ENCODE measurements at regions not wholly inside any gene's neighbourhood (a gene's known extent, or its start where the extent isn't known, plus 50 kb on each side); places are given as distances from the start of the nearest gene placed in this dataset.
"Not testable (repeated sequence)": the region's sequence is repeated elsewhere in the genome, so short reads cannot be mapped to it uniquely, and the experiment has no call there.

DNA sequence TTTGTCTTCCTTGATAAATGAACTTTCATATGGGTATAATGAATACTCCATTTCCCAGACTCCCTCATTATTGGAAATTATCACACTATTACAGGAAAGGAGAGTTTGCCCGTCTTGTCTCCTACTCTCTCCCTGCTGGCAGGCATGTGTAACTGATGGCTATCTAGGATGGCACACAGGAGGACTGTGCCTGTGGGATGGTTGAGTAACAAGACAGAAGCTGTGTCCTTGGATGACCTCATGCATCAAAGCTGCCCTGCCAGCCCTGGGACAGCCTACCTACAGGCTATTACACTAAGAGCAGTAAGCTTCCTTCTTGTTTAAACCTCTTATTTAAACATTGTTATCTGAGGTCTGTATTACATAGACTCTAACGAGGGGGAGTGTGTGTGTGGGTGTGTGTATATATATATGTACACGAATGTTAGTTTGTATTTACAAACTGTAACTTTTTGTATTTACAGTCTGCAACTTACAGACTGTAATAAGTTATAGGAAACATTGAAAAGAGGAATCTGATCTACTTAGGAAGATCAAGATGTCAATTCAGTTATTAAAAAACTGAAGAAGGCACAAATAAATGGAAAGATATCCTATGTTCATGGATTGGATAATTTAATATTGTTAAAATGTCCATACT lies 247.6 kb upstream of the ACO1 start:
- ATAC-seq (no peak), DNase-seq (ENCODE audit: missing footprints) (peak; percentile 41)
- intact Hi-C loops (cut with DNase I), result no loop called here

GRCh38 chr9:32142074-32142473 lies 242.4 kb upstream of the ACO1 start:
- no peak for ATAC-seq
- intact Hi-C loops (cut with DNase I), result no loop called here
- DNase-seq (ENCODE audit: missing footprints), result no peak

- intact Hi-C loops (cut with DNase I); DNase-seq (ENCODE audit: missing footprints): not testable (repeated sequence)
Observed at GRCh38 chr9:32148553-32148952, 235.9 kb upstream of the ACO1 start.

GRCh38 chr9:32161209-32161608 lies 223.2 kb upstream of the ACO1 start:
- ATAC-seq (no peak), DNase-seq (ENCODE audit: missing footprints) (no peak)
- intact Hi-C loops (cut with DNase I), result no loop called here

More at GRCh38 chr9:32148553-32148952, 235.9 kb upstream of the ACO1 start:
- ATAC-seq, result not testable (repeated sequence)

- intact Hi-C loops (cut with DNase I), result no loop called here
- DNase-seq (ENCODE audit: missing footprints) (no peak), ATAC-seq (no peak)
Observed at GRCh38 chr9:32161720-32162119, 222.7 kb upstream of the ACO1 start.

- DNase-seq (ENCODE audit: missing footprints); ATAC-seq; intact Hi-C loops (cut with DNase I): not testable (repeated sequence)
Observed at GRCh38 chr9:32166316-32166715, 218.1 kb upstream of the ACO1 start.

GRCh38 chr9:32171339-32171738 lies 213.1 kb upstream of the ACO1 start:
- DNase-seq (ENCODE audit: missing footprints) (no peak), ATAC-seq (no peak)
- intact Hi-C loops (cut with DNase I), result no loop called here

GRCh38 chr9:32172256-32172655 lies 212.2 kb upstream of the ACO1 start:
- DNase-seq (ENCODE audit: missing footprints), result no peak
- intact Hi-C loops (cut with DNase I), result no loop called here
- no peak for ATAC-seq

- ATAC-seq, result no peak
- intact Hi-C loops (cut with DNase I), result no loop called here
- DNase-seq (ENCODE audit: missing footprints), result no peak
Observed at GRCh38 chr9:32177396-32177795, 207.0 kb upstream of the ACO1 start.

DNA sequence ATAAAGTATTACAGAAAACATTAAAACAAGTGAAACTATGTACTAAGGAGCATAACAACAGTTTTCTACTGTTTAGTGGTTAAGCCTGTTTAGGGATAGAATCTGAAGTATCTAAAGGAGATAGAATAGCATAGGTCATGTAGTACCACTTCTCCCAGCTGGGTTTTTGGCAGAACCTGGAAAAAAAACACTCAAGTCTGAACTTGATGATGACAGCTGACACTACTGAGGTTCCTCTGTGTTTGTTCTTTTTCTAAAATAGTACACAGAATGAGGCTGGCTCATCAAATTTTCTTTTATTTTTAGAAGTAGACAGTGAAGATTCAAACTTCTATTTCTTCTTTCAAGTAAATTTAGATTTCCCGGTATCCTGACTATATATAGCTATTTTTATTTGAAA lies 203.8 kb upstream of the ACO1 start:
- no peak for ATAC-seq
- no peak for DNase-seq (ENCODE audit: missing footprints)
- intact Hi-C loops (cut with DNase I), result no loop called here

DNA sequence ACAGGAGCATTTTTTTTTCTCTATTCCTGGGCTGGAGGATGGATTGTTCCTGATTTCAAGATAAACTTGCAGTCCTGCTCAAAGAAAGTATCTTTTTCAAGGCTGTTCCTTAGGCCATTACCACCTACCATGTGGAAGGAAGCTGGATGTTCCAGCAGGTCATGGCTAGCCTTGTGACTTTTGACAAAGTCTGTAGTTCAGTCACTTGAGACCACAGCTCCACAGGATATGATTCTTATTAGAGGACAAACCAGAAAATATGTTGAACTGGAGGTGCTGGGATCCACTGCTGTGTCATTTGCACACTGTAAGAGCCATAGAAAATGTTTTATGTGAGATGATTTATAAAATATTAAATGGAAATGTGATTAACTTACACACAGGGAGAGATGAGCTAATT lies 184.2 kb upstream of the ACO1 start:
- ATAC-seq, result no peak
- no peak for DNase-seq (ENCODE audit: missing footprints)
- intact Hi-C loops (cut with DNase I), result no loop called here

- ATAC-seq, result no peak
- intact Hi-C loops (cut with DNase I), result no loop called here
- DNase-seq (ENCODE audit: missing footprints), result no peak
Observed at GRCh38 chr9:32200896-32201295, 183.5 kb upstream of the ACO1 start.

DNA sequence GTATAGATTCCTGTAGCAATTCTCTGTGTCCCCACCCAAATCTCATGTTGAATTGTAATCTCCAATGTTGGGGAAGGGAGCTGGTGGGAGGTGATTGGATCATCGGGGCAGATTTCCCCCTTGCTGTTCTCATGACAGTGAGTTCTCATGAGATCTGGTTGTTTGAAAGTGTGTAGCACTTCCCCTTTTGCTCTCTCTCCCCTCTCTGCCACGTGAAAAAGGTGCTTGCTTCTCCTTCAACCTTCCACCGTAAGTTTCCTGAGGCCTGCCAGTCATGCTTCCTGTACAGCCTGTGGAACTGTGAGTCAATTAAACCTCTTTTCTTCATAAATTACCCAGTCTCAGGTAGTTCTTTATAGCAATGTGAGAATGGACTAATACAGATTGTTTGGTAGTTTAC lies 175.3 kb upstream of the ACO1 start:
- DNase-seq (ENCODE audit: missing footprints); ATAC-seq; intact Hi-C loops (cut with DNase I): not testable (repeated sequence)

DNA sequence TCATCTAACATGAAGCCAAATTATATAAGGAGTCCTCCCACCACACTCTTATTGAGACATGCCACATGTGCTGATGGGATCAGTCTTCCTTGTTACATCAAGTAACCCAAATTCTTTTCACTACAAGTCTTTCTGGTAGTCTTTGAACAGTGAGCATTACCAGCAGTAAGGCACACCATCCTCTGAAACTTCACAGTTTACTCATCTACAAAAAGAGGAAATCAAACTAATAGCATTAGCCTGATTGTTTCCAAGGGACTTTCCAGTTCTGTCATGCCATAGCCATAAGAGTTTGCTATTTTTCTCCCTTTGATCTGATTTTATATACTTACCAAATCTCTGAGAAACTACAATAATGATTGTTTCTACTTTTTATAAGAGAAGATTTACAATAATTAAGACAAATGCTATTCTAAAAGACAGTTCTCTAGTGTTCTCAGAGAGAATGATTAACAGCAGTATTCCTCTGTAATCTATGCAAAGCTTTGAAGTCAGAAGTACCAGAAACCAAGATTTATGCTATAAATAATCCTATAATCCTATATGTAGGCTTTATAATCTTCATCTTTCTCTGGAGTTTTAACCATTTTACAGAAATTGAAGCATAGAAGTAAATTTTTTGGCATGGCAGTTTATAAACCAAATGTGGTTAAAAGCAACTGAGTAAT lies 166.2 kb upstream of the ACO1 start:
- DNase-seq (ENCODE audit: missing footprints), result no peak
- intact Hi-C loops (cut with DNase I), result no loop called here
- ATAC-seq, result no peak

DNA sequence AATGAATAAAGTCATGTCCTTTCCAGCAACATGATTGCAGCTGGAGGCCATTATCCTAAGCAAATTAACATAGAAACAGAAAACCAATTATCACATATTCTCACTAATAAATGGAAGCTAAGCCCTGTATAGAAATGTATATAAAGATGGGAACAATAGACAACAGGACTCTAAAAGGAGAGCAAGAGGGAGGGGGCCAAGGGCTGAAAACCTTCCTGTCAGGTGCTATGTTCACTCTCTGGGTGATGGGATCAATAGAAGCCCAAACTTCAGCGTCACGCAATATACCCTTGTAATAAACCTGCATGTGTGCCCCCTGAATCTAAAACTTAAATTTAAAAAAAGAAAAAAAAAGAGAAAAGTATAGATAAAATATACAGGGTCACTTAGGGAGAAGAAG lies 163.7 kb upstream of the ACO1 start:
- intact Hi-C loops (cut with DNase I), result no loop called here
- ATAC-seq, result no peak
- no peak for DNase-seq (ENCODE audit: missing footprints)

DNA sequence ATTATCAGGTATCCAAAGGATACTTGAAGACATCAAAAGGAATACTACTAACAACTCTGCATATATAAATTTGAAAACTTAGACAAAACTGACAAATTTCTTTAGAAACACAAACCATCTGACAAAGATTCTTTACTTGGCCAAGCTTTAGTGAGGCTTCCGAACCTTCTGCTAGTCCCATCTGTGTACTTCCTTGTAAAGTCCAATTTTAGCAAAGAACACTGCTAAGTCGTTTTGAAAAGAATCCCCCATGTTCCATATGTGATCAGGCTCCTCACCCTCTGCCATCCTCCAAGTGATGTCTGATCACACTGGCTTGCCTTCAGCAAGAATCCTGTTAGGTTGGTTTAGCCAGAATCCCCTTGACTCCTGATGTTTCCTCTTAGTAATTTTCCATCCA lies 150.0 kb upstream of the ACO1 start:
- ATAC-seq, result no peak
- DNase-seq (ENCODE audit: missing footprints), result no peak
- intact Hi-C loops (cut with DNase I), result no loop called here

DNA sequence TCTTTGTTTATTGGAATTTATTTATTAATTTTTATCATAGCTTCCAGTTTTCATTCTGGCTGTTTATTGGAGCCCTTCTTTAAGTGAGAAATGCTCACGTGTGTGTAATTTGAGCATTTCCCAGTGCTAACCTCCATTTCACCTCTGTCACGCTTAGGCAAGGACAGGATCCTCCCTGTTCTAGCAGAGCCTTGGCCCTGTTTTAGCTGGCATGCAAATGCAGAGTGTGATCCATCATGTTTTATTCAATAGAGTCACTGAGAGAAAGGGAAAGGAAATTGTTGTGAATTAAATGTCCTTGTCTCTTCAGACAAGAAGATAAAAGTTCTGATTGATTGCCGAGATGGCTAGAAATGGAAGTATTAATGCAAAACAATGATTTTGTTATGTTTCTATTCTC lies 137.3 kb upstream of the ACO1 start:
- intact Hi-C loops (cut with DNase I), result no loop called here
- DNase-seq (ENCODE audit: missing footprints), result no peak
- ATAC-seq, result no peak

DNA sequence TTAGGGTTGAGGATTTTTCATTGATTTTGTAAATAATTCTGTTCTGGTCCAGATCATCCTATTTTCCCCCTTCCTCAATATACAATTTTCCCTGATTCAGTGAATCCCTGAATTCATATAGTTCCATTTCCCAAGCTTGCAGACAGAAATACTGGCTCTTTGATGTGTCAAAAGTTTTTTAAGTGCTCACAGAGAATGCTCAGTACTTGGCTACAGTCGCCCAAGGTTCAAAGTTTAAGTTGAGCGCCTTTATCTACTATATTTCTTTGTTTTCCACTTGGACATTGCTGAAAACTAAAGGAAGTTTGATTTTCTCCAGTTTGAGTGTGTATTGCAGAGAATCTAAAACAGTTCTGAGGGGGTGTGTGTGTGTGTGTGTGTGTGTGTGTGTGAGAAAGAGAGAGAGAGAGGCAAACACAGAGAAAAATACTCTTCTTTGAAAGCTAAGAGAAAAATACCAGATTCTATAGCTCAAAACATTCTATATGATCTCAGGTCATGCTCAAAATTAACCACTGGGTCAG lies 136.2 kb upstream of the ACO1 start:
- intact Hi-C loops (cut with DNase I), result no loop called here
- no peak for ATAC-seq

DNA sequence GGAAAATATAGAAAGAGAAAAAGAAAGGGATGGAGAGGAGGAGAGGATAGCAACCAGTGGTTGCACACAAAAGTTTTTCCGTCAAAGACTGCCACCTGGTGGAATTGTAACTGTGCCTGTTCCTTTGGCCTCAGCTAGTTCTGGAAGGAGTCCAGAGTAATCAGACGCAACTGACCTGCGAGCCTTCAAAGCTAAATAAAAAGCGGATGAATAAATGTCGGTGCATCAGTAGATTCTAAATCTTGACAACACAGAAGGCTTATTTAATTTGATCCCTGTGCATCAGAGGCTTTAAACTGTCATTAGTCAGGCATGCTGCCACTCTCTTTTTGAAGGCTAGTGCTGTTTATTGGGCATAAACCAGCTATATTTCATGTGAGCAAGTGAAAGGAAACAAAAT lies 132.9 kb upstream of the ACO1 start:
- ATAC-seq, result no peak
- no peak for DNase-seq (ENCODE audit: missing footprints)
- intact Hi-C loops (cut with DNase I), result no loop called here

More for the DNA sequence above, 136.2 kb upstream of the ACO1 start:
- no peak for DNase-seq (ENCODE audit: missing footprints)

DNA sequence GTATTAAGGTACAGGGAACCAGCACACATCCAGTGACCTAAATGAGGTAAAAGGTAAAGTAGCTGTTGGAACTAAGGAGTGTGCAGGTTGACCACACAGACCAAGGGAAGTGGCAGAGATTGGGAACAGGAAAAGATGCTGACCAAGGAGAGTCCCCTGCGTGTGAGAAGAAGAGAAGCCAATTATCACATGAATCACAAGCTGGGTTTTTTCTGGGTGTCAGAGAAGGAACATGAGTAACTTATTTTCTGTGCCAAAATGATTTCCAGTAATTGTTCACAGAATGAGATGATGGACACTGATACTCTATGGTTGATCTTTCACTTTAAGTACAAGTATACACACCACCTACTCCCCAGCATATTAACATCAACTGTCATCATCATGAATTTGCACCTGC lies 130.7 kb upstream of the ACO1 start:
- DNase-seq (ENCODE audit: missing footprints) (no peak), ATAC-seq (no peak)
- intact Hi-C loops (cut with DNase I), result no loop called here

- ATAC-seq, result no peak
- no peak for DNase-seq (ENCODE audit: missing footprints)
- intact Hi-C loops (cut with DNase I), result no loop called here
Observed at GRCh38 chr9:32255026-32255425, 129.4 kb upstream of the ACO1 start.

All from Right ventricle myocardium inferior (tissue), 1 donor.